ENCODE measurements at regions not wholly inside any gene's neighbourhood (a gene's known extent, or its start where the extent isn't known, plus 50 kb on each side); places are given as distances from the start of the nearest gene placed in this dataset.

DNA sequence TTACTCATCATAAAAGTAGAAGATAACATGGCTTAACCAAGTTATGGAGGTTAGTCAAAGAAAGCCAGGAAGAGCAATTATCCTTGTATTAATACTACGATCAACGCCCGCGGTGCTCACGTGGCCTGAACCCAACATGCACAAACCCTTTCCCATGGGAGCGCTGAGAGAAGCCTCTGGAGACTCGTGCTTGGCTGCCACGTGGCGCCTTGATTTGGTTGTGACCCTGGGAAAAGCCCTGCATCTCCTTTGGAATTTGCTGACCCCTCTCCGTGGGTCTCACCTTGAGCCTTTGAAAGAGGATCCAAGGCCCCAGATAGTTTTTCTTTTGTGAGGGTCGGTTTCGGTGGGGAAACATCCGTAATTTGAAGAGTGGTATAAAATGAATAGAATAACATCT lies 255.6 kb downstream of the DCDC2C start:
- in situ Hi-C loops (cut with MboI; ENCODE audit: low sequenced_read_pairs): loop anchor here (25.0 kb wide), 1 partner anchor 1428 kb away; no protein-coding TSS in a partner anchor

DNA sequence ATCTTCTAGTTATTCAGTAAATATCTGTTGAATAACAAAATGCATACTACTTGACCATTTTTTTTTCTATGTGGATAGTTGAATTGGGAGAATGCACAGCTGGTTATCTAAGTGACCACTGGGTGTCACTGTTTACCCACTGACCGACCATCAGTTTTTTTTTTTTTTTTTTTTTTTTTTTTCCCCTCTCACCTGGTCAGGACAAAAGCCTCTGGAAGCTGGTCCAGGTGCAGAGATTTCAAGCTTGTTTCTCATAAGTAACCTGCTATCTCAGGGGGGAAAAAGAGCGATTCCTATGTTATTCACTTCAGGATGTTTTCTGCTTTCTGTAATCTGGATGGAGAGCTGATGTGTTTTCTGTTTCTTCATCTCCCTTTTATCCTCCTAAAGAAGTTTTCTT lies 256.0 kb downstream of the DCDC2C start:
- in situ Hi-C loops (cut with MboI; ENCODE audit: low sequenced_read_pairs): loop anchor here (25.0 kb wide), 1 partner anchor 1428 kb away; no protein-coding TSS in a partner anchor

DNA sequence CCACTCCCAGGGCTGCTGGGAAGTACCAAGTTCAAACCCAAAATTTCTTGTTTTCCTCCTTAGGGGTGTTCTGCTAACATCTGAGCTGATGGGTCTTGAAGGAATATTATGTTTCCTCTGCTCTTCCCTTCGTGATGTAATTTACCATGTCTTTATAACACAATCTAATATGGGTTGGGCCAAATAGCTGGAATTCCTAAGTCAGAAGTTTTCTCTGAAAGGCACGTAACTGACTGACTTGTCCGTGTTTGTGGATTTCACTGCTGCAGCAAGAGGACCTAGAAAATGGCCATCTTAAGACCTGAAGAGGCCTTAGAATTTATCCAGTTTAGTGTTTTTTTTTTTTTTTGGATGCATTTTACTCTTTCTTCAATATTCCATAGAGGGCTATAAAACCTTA lies 256.7 kb downstream of the DCDC2C start:
- in situ Hi-C loops (cut with MboI; ENCODE audit: low sequenced_read_pairs): loop anchor here (25.0 kb wide), 1 partner anchor 1427 kb away; no protein-coding TSS in a partner anchor

DNA sequence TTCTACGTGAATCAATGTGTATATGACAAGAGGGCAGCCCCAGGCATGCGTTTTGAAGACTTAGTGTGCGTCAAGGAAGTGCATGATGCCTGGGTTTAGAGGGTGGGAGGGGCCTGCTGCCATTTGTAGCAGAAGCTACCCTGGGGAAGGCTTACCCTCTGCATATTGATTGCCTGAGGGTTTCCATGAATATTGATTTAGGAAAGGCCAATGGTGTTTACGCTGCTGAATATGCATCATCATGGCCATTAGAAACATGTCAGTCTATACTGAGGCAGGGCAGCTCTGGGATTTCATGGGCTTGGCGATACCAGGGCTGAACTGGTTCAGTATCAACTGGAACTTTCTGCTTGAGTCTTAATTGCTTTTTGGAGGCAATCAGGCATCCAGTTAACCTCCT lies 259.3 kb downstream of the DCDC2C start:
- in situ Hi-C loops (cut with MboI; ENCODE audit: low sequenced_read_pairs): loop anchor here (25.0 kb wide), 1 partner anchor 1425 kb away; no protein-coding TSS in a partner anchor

DNA sequence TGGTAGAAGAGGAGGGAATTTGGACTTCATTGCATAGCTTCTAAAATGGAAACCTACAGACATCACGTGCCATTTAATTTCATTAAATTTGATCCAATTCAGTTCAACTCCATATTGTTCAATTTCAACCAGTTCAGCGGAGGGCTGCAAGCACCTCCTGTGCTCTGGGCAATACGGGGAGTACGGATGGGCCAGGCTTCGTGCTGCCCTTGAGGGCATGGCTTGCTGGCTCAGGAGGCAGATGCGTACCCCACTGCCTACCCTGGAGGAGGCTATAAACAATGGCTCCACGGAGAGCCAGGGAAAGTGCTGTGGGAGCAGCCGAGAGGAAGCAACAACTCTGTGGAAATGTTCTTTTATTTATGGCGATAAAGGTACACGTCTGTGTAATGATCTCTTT lies 261.8 kb downstream of the DCDC2C start:
- in situ Hi-C loops (cut with MboI; ENCODE audit: low sequenced_read_pairs): loop anchor here (25.0 kb wide), 1 partner anchor 1422 kb away; no protein-coding TSS in a partner anchor

DNA sequence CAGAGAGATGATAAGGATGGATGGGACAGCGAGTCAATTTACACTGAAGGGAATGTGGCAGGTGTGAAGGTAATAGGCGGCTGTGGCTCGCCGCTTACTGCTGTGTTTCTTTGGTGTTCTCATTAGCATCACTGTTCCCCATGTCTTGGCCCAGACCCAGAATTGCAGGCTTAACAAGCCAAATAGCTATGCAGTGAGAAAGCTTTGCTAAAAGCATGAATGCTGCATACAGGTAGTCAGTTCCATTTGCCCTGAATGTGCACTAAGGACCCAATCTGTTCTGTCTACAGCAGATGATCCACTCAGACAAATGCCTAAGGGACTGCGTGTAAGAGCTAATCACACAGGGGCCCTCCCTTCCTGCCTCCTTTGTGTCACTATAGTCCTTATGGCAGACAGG lies 262.6 kb downstream of the DCDC2C start:
- in situ Hi-C loops (cut with MboI; ENCODE audit: low sequenced_read_pairs): loop anchor here (25.0 kb wide), 1 partner anchor 1421 kb away; no protein-coding TSS in a partner anchor

DNA sequence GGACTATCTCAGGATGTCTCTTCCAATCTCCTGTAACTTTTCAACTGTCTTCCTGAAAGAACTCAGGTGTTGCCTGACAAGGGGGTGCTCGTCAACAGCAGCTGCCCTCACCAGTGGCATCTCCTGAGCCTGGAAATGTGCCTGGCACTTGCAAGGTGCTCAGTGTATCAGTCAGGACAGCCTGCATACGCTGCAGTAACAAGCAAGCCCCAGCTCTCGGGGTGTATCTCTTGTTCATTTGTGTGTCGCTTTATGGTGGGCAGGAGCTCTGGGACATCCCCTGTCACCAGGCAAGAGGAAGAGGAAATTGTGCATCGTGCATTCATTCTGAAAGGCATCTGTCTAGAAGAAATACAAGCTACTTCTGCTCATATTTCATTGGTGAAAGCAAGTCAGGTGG lies 263.1 kb downstream of the DCDC2C start:
- in situ Hi-C loops (cut with MboI; ENCODE audit: low sequenced_read_pairs): loop anchor here (25.0 kb wide), 1 partner anchor 1421 kb away; no protein-coding TSS in a partner anchor

DNA sequence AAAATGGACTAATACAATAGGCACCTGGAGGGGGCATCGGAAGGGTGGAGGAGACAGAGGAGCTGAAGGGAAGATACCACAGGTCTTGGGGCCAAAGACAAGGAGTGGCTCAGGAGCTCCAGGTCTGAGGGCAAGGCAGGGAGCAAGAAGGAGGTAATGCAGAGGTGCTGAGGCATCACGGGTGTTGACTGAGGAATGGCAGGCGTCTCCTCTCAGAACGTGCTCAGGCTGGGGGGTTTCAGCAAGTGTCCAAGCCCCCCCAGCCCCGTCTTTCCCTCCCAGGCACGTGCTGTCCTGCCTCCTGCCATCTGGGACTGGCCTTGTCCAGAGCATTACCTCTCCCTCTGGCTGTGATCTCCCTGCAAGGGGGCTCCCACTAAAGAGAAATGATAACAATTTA lies 265.4 kb downstream of the DCDC2C start:
- in situ Hi-C loops (cut with MboI; ENCODE audit: low sequenced_read_pairs): loop anchor here (25.0 kb wide), 1 partner anchor 1419 kb away; no protein-coding TSS in a partner anchor

DNA sequence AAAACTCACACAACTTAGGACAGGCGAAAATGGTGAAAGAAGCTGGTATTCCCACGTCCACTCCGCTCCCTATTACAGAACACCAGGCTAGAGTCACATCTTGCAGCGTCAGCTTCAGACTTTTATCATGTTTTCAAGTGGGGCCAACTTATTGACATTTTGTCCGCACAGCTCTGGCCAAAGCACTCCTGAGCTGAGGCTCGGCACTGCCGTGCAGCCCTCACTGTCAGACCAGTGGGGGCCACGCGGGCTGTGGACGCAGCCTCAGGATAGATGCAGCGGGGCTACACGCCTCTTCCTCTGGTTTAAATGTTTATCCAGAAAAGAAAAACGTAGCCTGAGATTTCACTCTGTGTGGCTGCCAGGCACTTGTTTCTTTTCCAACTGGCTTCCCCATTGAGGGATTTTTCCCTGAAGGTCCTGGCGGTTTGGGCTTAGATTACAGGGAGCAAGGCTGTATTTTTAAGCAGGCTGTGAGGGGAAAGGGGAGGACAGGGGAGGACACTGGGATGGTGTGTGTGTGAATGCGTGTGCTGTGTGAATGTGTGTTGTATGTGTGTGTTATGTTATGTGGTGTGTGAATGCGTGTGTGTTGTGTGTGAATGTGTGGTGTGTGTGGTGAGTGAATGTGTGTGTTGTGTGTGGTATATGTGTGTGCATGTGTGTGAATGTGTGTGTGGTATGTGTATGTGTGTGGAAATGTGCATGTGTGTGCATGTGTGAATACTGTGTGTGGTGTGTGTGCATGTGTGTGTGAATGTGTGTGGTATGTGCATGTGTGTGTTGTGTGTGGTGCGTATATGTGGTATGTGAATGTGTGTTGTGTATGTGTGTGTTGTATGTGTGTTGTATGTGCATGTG lies 267.6 kb downstream of the DCDC2C start:
- in situ Hi-C loops (cut with MboI; ENCODE audit: low sequenced_read_pairs): loop anchor here (25.0 kb wide), 1 partner anchor 1416 kb away; no protein-coding TSS in a partner anchor

DNA sequence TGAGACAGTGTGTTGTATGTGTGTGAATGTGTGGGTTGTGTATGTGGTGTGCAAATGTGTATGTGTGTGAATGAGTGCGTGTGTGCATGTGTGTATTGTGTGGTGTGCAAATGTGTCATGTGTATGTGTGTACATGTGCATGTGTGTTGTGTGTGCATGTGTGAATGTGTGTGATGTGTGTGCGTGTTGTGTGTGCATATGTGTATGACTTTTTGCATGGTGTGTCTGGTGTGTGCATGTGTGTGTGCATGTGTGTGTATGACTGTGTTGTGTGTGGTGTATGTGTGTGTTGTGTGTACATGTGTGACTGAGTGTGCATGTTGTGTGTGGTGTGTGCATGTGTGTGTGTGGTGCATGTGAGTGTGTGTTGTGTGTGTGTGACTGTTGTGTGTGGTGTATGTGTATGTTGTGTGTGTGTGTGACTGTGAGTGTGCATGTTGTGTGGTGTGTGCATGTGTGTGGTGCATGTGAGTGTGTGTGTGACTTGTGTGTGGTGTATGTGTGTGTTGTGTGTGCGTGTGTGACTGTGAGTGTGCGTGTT lies 268.3 kb downstream of the DCDC2C start:
- in situ Hi-C loops (cut with MboI; ENCODE audit: low sequenced_read_pairs): loop anchor here (25.0 kb wide), 1 partner anchor 1416 kb away; no protein-coding TSS in a partner anchor

DNA sequence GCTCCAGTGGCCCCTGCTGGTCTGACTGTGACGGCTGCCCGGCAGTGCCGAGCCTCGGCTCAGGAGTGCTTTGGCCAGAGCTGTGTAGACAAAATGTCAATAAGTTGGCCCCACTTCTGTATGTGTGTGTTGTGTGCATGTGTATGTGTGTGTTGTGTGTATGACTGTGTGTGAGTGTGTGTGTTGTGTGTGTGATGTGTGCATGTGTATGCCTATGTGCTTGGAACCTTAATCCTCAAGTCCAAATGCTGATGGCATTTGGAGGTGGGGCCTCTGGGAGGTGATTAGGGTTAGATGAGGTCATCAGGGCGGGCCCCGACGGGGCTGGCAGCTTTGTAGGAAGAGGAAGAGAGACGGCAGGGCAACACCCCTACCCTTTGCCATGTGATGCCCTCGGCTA lies 269.0 kb downstream of the DCDC2C start:
- in situ Hi-C loops (cut with MboI; ENCODE audit: low sequenced_read_pairs): loop anchor here (25.0 kb wide), 1 partner anchor 1415 kb away; no protein-coding TSS in a partner anchor

DNA sequence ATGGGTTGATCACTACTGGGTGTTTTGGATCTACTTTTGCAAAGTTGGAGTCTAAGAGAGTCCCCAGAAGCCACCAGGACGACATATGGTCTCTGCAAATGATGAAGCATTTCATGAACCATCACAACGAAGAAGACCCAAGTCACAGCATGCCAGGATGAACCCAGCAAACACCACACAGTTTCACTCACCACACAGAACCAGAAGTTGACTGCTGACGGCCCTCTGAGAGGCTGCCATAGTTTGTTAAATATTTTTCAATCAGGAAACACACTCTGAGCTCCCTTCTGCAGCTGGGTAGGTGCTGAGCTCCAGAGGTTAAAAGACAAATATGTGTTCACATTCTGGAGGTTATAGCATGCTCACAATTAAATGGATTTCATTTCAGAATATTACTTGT lies 271.4 kb downstream of the DCDC2C start:
- in situ Hi-C loops (cut with MboI; ENCODE audit: low sequenced_read_pairs): loop anchor here (25.0 kb wide), 1 partner anchor 1413 kb away; no protein-coding TSS in a partner anchor

DNA sequence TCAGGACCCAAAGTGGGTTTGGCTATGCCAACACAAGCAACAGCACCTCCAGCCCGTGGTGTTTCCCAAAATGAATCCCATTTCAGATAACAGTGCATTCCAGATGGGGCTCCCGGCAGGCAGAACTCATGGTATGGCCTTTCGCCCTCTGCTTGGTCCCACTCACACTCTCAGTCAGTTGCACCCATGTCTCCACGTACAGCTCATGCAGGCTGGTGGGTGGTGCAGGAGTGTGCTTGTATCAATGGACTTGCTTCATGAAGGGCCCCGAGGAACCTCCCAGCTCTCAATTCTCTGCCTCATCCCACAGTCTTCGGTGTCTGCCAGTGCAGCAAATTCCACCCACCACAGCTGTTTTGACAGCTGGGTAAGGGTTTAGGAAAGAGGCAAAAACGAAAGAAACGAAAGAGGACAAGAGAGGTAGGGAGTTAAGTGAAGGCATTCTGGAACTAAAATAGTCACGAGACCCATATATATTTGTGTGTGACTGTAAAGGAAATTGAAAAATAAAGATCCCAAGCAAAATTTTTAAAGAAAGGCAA lies 278.1 kb downstream of the DCDC2C start:
- in situ Hi-C loops (cut with MboI; ENCODE audit: low sequenced_read_pairs): no loop called here

DNA sequence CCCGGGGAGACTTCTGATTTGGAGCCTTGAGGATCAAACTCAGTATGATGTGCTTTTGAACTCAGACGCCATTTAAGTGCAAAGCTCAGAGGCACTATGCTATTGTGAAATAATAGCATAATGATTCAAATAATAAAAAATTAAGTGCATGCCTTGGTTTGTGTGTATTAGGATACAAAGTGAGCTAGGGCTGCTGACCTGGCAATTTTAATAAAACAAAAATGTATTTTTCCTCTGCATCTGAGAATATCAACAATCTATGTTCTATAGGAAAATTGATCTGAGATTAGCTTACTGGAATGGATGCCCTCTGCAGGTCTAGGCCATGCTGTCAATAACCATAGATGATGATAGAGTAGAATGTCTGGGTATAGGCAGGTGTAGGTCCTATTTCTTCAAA lies 278.8 kb downstream of the DCDC2C start:
- in situ Hi-C loops (cut with MboI; ENCODE audit: low sequenced_read_pairs): no loop called here

DNA sequence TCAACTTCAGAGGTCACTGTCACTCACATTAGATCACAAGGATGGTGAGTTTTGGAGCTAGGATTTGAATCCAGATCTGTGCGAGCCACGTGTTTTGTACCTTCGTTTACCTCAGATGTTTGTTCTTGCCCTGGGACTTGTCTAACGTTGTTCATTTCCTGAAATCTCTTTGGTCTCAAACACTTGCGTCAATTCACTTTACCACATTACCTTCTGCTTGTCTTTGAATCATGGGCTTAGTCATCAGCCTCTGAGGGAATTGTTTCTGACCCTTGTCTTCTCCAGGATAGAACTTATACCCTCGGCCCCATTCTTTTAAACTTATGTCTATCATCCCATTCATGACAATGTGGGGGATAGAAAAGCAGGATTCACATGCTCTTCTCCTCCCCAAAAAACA lies 282.7 kb downstream of the DCDC2C start:
- in situ Hi-C loops (cut with MboI; ENCODE audit: low sequenced_read_pairs): no loop called here

DNA sequence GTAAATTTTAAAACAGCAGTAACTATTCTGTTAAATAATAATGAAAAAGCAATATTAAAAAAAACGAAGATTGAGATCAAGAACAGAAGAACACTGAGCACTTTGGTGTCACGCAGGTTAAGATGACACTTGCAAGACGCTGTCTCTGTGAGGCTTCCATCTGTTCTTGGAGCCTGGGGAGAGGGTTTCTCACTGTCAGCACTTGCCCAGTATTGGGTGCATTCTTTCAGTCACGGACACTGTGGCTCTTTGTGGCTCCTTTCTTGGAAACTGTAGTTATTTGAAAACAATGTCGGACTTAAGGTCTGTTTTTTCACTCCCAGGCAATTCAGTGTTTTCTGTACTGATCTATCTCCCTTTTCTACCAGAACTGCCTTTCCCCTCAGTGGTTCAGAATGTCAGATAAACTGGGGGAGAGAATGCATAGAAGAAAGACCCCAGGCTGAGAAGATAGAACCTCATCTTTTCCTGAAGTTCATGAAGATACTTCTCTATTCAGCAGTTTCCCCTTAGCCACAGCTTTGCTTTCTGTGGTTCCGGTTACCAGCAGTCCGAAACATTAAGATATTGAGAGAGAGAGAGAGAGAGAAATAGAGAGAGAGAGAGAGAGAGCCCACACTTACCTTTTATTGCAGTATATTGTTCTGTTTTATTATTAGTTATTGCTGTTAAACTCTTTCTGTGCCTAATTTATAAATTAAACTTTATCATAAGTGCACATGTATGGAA lies 283.3 kb downstream of the DCDC2C start:
- in situ Hi-C loops (cut with MboI; ENCODE audit: low sequenced_read_pairs): no loop called here

DNA sequence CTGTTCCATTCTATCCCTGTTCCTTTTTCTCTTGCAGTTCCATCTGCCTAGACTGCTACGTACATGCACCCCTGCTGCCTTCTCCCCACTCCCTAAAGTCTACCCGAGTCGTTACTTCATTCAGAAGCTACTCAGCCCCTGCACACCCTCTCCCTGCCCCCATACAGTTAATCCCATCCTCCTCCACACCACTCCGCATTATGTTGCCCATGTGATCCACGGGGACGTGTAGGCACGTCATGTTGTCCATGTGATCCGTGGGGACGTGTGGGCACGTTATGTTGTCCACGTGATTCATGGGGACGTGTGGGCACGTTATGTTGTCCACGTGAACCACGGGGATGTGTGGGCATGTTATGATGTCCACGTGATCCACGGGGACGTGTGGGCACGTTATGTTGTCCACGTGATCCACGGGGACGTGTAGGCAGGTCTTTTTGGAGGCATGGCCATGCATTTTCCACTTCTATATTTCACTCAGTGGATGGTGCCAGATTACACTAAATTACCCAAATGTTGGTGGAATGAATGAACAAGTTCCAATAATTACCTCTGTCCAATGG lies 299.5 kb downstream of the DCDC2C start:
- in situ Hi-C loops (cut with MboI; ENCODE audit: low sequenced_read_pairs): no loop called here

DNA sequence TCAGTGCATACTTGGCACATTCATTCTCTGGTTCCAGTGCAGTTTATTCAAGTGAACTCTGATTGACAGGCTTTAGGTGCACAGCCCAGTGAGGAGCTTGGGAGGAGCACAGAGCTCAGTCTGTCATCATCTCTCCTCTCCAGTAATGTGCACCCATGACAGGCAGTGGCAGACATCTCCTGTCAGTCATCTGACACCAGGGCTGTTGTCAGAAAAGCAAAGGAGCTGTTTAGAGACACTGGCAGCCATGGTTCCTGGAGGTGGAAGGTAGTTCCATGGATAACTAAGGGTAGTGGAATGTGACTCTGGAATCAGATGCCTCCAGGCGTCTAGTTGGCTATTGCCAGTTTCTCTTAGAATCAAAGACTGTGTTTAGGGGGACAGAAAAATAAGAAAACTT lies 308.8 kb downstream of the DCDC2C start:
- in situ Hi-C loops (cut with MboI; ENCODE audit: low sequenced_read_pairs): no loop called here

DNA sequence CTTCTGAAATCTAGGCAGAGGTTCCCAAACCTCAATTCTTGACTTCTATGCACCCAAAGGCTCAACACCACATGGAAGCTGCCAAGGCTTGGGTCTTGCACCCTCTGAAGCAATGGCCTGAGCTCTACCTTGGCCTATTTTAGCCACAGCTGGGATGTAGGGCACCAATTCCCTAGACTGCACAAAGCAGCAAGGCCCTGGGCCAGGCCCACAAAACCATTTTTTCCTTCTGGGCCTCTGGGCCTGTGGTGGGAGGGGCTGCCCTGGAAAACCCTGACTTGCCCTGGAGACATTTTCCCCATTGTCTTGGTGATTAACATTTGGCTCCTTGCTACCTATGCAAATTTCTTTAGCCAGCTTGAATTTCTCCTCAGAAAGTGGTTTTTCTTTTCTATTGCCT lies 315.2 kb downstream of the DCDC2C start:
- in situ Hi-C loops (cut with MboI; ENCODE audit: low sequenced_read_pairs): no loop called here

DNA sequence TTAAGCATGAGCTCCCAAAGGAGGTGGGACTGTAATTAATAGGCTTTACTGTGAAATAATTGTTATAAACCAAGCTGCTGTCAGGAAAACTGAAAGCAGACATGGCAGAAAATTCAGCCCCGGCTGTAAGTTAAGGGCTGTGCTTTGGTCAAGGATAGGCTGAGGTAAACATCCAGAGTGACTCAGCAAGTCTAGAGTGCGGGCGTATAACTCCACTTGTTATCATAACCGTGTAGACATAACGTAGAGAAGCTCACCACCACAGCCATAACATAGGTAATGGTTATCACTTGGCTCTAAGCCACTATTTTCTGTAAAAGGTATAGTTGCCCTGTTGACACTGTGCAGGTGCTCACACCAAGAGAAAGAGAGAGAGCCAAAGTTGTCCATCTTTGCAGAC lies 316.8 kb downstream of the DCDC2C start:
- in situ Hi-C loops (cut with MboI; ENCODE audit: low sequenced_read_pairs): no loop called here
